ENCODE measurements at regions not wholly inside any gene's neighbourhood (a gene's known extent, or its start where the extent isn't known, plus 50 kb on each side); places are given as distances from the start of the nearest gene placed in this dataset.

DNA sequence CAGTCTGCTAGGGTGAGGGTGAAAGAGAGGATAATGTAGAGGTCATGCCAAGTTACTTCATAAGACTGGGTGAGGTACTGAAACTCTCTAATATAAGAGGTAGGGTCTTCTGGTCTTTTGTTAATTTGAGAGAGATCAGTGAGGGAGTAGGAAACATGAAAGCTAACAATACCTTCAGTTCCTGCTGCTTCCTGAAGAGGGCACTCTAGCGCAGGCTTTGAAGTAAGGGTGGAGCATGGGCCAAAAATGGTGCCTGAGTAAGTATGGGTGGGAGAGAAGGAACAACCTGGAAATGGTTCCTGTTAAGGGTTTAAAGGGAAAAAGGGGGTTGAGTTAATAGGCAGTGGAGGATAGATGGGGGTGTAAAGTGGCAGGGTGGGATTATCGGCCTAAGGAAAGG is 2449.5 kb downstream of the TP53TG3F start:
- intact Hi-C loops (cut with DNase I) = no loop called here
- Histone ChIP-seq H3K9me3 (peaks cover 3% of the 10 kb centered on the region), H3K27me3 (ENCODE audit: low read depth) (no peaks in the 10 kb centered on the region), H3K4me3 (no peak overlapping the region), H3K4me1 (no peaks in the 10 kb centered on the region), H3K36me3 (no peaks in the 10 kb centered on the region), H3K27ac (no peak overlapping the region)
- no peak for TF ChIP-seq CTCF (IDR thresholded peaks at IDR 0.05)
- DNase-seq = no peak
- ATAC-seq = no peak

DNA sequence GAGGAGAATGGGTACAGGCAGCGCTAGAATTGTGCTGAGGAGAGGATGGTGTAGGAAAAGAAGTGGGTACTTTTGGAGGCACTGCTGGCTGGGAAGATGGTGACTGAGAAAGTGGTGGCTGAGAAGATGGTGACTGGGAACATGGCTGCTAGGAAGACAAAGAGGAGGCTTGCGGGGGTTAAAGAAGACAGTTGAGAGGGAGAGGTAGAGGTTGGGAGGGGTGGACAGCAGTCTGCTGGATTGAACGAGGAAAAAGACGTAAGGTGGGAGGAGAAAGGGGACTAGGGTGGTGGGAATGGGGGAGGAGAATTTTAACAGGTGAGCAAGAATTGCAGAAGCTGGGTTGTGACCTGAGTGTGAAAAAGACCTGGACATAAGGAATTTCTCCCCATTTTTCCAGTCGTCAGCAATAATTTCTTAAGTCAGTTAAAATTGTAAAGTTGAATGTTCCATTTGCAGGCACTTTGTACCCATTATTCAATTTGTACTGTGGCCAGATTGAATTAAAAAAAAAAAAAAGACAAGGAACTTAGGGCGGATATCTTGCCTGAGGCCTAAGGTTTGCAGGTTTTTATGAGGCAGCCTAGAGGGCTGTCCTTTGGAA is 2450.0 kb downstream of the TP53TG3F start:
- TF ChIP-seq CTCF (IDR thresholded peaks at IDR 0.05) = no peak
- H3K27ac ChIP-seq = no peak overlapping the region
- peaks cover 3% of the 10 kb centered on the region for H3K9me3 ChIP-seq
- H3K27me3 ChIP-seq (ENCODE audit: low read depth) = no peaks in the 10 kb centered on the region
- DNase-seq (no peak), ATAC-seq (no peak)
- H3K4me3 ChIP-seq = no peak overlapping the region
- H3K4me1 ChIP-seq = no peaks in the 10 kb centered on the region
- intact Hi-C loops (cut with DNase I) = no loop called here
- H3K36me3 ChIP-seq = no peaks in the 10 kb centered on the region

- DNase-seq = no peak
- peaks cover 3% of the 10 kb centered on the region for H3K9me3 ChIP-seq
- no peak overlapping the region for H3K4me3 ChIP-seq
- H3K36me3 ChIP-seq = no peaks in the 10 kb centered on the region
- H3K27ac ChIP-seq = no peak overlapping the region
- no peak for TF ChIP-seq CTCF (IDR thresholded peaks at IDR 0.05)
- intact Hi-C loops (cut with DNase I) = no loop called here
- H3K27me3 ChIP-seq (ENCODE audit: low read depth) = no peaks in the 10 kb centered on the region
- ATAC-seq = no peak
- H3K4me1 ChIP-seq = no peaks in the 10 kb centered on the region
These were observed 2451.0 kb downstream of the TP53TG3F start for GRCh38 chr16:35910409-35910808.

- Histone ChIP-seq H3K27me3 (ENCODE audit: low read depth) (no peaks in the 10 kb centered on the region), H3K4me1 (no peaks in the 10 kb centered on the region), H3K36me3 (no peaks in the 10 kb centered on the region), H3K4me3 (no peak overlapping the region), H3K9me3 (peaks cover 5% of the 10 kb centered on the region), H3K27ac (no peak overlapping the region)
- DNase-seq = no peak
- intact Hi-C loops (cut with DNase I) = no loop called here
- no peak for TF ChIP-seq CTCF (IDR thresholded peaks at IDR 0.05)
- ATAC-seq = no peak
These were observed 2452.5 kb downstream of the TP53TG3F start for GRCh38 chr16:35911899-35912298.

DNA sequence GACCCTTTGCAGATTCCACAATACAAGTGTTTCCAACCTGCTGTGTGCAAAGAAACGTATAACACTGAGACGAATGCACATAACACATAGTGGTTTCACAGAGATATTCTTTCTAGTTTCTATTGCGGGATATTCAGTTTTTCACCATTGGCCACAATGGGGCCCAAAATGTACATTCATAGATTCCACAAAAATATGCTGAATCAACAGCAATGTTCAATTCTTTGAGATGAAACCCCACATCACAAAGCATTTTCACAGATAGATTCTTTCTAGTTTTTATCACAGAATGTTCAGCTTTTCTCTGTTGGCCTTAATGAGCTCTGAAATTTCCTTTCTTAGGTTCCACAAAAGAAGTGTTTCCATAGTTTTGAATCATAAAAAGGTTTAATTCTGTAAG is 2472.3 kb downstream of the TP53TG3F start:
- no peak overlapping the region for H3K4me3 ChIP-seq
- no peak for TF ChIP-seq CTCF (IDR thresholded peaks at IDR 0.05)
- ATAC-seq (no peak), DNase-seq (no peak)
- no peak overlapping the region for H3K27ac ChIP-seq
- intact Hi-C loops (cut with DNase I) = no loop called here
- no peaks in the 10 kb centered on the region for H3K36me3 ChIP-seq
- peaks cover 29% of the 10 kb centered on the region for H3K9me3 ChIP-seq
- H3K27me3 ChIP-seq (ENCODE audit: low read depth) = no peaks in the 10 kb centered on the region
- no peaks in the 10 kb centered on the region for H3K4me1 ChIP-seq

All from lower lobe of right lung (tissue), 2 donors.